Mucosa of rectum (tissue), 2 donors: ENCODE measurements at regions not wholly inside any gene's neighbourhood (a gene's known extent, or its start where the extent isn't known, plus 50 kb on each side); places are given as distances from the start of the nearest gene placed in this dataset.
"Not testable (repeated sequence)": the region's sequence is repeated elsewhere in the genome, so short reads cannot be mapped to it uniquely, and the experiment has no call there.

ENCODE experiments used
- H3K27ac ChIP-seq, 2 donors: one replicate each; pipeline ENCODE4 v1.7.0; 2013; ENCODE audit warnings: inconsistent platforms in 2 of 2, low read depth in 2 of 2, low read length in 2 of 2
- H3K27me3 ChIP-seq, 2 donors: one replicate each; pipeline ENCODE4 v1.7.0; 2013; ENCODE audit warnings: low read length in 2 of 2; ENCODE audit not compliant: control insufficient read depth in 2 of 2, insufficient read depth in 2 of 2
- H3K36me3 ChIP-seq, 2 donors: one replicate each; pipeline ENCODE4 v1.7.0; 2013; ENCODE audit warnings: low read length in 2 of 2; ENCODE audit not compliant: control insufficient read depth in 2 of 2, insufficient read depth in 2 of 2
- H3K4me1 ChIP-seq, 2 donors: one replicate each; pipeline ENCODE4 v1.7.0; 2013; ENCODE audit warnings: low read length in 2 of 2, mild to moderate bottlenecking in 1 of 2; ENCODE audit not compliant: control insufficient read depth in 2 of 2, insufficient read depth in 2 of 2
- H3K4me3 ChIP-seq, 2 donors: one replicate each; pipeline ENCODE4 v1.7.0; 2013; ENCODE audit warnings: low read length in 2 of 2
- H3K9ac ChIP-seq, 2 donors: one replicate each; pipeline ENCODE4 v1.7.0; 2013; ENCODE audit warnings: low read length in 2 of 2, low read depth in 1 of 2, mild to moderate bottlenecking in 1 of 2
- H3K9me3 ChIP-seq, 2 donors: one replicate each; pipeline ENCODE4 v1.7.0; 2013; ENCODE audit warnings: low read length in 2 of 2; ENCODE audit not compliant: control insufficient read depth in 2 of 2
- donor health status: healthy.
- donor health status: Normal muscosa, but diverticular disease.

DNA sequence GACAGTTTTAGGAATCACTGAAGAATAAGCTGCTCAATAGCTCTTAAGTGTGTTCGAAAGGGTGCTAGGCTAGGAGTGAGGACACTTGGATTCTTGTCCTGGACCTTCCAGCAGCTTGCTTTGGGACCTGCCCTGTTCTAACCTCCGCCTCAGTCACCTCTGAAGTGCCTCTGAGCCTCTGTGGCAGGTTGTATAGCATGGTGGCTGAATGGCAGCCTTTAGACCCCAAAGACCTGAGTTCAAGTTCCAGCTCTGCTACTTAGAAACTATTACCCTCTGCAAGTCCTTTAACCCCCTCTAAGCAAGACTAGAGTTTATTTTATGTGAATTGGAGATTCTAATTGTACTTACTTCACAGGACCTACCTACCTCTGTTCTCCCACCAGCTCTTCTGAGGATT is 81.5 kb downstream of the RRAGC start:
- H3K27ac ChIP-seq, result no peak overlapping the region
- H3K9me3 ChIP-seq, result no peaks in the 10 kb centered on the region
- peaks cover 10 to 13% of the 10 kb centered on the region in 2 donors for H3K27me3 ChIP-seq
- H3K4me3 ChIP-seq, result no peak overlapping the region
- no peaks in the 10 kb centered on the region for H3K4me1 ChIP-seq
- H3K9ac ChIP-seq, result no peak overlapping the region
- no peaks in the 10 kb centered on the region for H3K36me3 ChIP-seq

DNA sequence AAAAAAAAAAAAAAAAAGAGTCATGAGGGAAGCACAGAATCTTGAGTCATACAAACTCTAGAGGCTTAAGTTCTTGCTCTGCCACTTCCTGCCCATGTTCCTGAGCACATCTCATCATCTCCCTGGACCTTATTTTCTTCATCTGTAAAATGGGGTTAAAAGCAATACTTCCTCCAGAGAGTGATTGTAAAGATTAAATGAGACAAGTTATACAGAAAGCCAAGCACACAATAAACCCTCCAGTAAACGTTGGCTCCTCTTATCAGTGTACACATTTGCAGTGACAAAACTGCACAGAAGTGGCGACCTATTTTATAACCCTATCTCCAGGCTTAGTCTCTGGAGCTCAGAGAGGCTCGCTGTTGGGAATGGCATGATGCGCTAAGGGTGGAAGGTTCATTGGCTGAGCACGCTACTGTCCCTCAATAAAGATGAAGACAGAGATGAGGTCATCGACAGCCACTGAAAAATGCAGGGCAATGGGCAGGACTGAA is 82.1 kb downstream of the RRAGC start:
- Histone ChIP-seq H3K27me3 (peaks cover 10 to 11% of the 10 kb centered on the region in 2 donors), H3K4me3 (no peak overlapping the region), H3K27ac (no peak overlapping the region), H3K9ac (no peak overlapping the region), H3K9me3 (no peaks in the 10 kb centered on the region), H3K36me3 (no peaks in the 10 kb centered on the region), H3K4me1 (no peaks in the 10 kb centered on the region)

GRCh38 chr1:38776466-38777065 is 83.0 kb downstream of the RRAGC start:
- Histone ChIP-seq H3K36me3 (no peaks in the 10 kb centered on the region), H3K4me1 (no peaks in the 10 kb centered on the region), H3K9me3 (no peaks in the 10 kb centered on the region), H3K27me3 (peaks cover 3 to 8% of the 10 kb centered on the region in 2 donors), H3K4me3 (no peak overlapping the region), H3K27ac (no peak overlapping the region), H3K9ac (no peak overlapping the region)

DNA sequence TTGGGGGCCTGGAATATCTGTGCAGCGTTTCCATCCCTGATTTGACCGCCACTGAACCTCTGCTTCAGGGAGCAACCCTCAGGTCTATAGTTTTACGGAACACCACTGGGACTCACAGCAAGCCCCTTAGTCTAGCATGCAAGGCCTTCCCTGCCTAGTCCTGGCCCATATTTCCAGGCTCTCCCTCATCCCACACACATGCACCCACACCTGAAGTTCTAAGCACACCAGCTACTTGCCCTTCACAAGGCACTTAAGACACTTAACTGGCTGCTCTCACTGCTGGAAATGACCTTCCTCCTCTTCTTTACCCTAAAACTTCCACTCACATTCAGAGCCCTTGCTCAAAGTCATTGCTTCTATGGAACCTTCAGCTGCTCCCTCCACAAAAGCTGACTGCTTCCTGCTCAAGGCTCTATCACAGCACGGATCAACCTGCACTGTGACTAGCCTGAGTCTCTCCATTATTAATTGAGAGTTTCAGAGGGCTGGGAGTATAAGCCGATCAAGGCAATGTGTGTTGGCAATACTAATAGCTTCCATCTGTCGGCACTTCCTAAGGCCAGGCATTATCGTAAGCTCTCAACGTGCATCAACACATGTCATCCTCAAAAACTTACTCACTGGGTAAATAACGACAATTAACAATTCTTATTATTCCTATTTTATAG is 84.3 kb downstream of the RRAGC start:
- Histone ChIP-seq H3K27ac (no peak overlapping the region), H3K9ac (no peak overlapping the region), H3K36me3 (no peaks in the 10 kb centered on the region), H3K27me3 (peaks cover 3 to 8% of the 10 kb centered on the region in 2 donors), H3K4me1 (no peaks in the 10 kb centered on the region), H3K4me3 (no peak overlapping the region), H3K9me3 (no peaks in the 10 kb centered on the region)

- H3K4me3 ChIP-seq, result no peak overlapping the region
- H3K9ac ChIP-seq, result no peak overlapping the region
- H3K27me3 ChIP-seq, result peaks cover 3% of the 10 kb centered on the region in 2 donors
- no peaks in the 10 kb centered on the region for H3K36me3 ChIP-seq
- H3K27ac ChIP-seq, result no peak overlapping the region
- H3K4me1 ChIP-seq, result no peaks in the 10 kb centered on the region
- H3K9me3 ChIP-seq, result no peaks in the 10 kb centered on the region
These were observed 86.1 kb downstream of the RRAGC start for GRCh38 chr1:38773483-38773882.

GRCh38 chr1:38772953-38773352 is 86.6 kb downstream of the RRAGC start:
- no peak overlapping the region for H3K9ac ChIP-seq
- no peaks in the 10 kb centered on the region for H3K9me3 ChIP-seq
- H3K36me3 ChIP-seq, result no peaks in the 10 kb centered on the region
- H3K4me1 ChIP-seq, result no peaks in the 10 kb centered on the region
- H3K4me3 ChIP-seq, result no peak overlapping the region
- peaks cover 3% of the 10 kb centered on the region in 2 donors for H3K27me3 ChIP-seq
- H3K27ac ChIP-seq, result no peak overlapping the region

DNA sequence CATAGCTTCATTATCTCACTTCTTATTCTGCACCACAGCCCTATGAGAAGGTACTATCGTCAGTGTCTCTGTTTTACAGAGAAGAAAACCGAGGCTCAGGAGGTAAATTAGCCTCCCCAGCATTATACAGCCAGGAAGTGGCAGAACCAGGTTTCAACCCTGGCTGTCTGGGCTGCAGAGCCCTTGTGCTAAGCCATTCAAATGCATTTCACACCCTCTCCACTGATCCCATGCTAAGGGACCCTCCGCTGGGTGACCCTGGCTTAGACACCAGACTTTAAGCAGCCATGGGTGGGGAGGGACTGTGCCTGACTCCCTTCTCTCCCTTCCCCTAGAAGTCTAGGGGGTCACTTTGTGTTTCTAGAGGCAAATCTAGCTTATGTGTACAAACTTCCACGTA is 87.5 kb downstream of the RRAGC start:
- H3K9me3 ChIP-seq, result no peaks in the 10 kb centered on the region
- no peaks in the 10 kb centered on the region for H3K4me1 ChIP-seq
- no peak overlapping the region for H3K4me3 ChIP-seq
- H3K27ac ChIP-seq, result no peak overlapping the region
- no peaks in the 10 kb centered on the region for H3K36me3 ChIP-seq
- peaks cover 3% of the 10 kb centered on the region in 2 donors for H3K27me3 ChIP-seq
- no peak overlapping the region for H3K9ac ChIP-seq

DNA sequence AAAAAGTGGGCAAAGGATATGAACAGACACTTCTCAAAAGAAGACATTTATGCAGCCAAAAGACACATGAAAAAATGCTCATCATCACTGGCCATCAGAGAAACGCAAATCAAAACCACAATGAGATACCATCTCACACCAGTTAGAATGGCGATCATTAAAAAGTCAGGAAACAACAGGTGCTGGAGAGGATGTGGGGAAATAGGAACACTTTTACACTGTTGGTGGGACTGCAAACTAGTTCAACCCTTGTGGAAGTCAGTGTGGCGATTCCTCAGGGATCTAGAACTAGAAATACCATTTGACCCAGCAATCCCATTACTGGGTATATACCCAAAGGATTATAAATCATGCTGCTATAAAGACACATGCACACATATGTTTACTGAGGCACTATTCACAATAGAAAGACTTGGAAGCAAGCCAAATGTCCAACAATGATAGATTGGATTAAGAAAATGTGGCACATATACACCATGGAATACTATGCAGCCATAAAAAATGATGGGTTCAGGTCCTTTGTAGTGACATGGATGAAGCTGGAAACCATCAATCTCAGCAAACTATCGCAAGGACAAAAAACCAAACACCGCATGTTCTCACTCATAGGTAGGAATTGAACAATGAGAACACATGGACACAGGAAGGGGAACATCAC is 88.9 kb downstream of the RRAGC start:
- not testable (repeated sequence) for H3K27ac ChIP-seq, H3K9ac ChIP-seq, H3K4me1 ChIP-seq, H3K36me3 ChIP-seq, H3K4me3 ChIP-seq, H3K27me3 ChIP-seq, H3K9me3 ChIP-seq

DNA sequence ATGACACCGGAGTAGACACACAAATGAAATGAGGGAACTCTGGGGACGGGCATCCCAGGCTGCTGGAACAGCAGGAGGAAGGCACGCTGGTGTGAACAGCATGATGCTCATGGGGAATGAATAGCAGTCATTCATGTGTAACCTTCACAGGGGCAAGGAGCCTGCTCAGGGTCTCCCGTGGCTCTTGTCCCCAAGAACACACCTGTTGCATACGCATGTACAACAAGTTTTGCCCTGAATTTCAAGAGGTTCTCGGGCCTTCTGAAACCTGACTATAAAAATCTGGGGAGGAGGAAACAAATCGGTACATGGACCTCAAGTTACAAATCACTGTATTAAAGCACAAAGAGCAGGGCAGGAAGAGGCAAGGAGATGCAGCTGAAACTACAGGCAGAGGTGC is 93.4 kb downstream of the RRAGC start:
- H3K27me3 ChIP-seq, result peaks cover 0 to 2% of the 10 kb centered on the region in 2 donors
- no peak overlapping the region for H3K9ac ChIP-seq

GRCh38 chr1:38763121-38763520 is 96.5 kb downstream of the RRAGC start:
- H3K27ac ChIP-seq, result no peak overlapping the region
- H3K9me3 ChIP-seq, result no peaks in the 10 kb centered on the region
- H3K4me3 ChIP-seq, result no peak overlapping the region
- no peak overlapping the region for H3K9ac ChIP-seq
- peaks cover 0 to 2% of the 10 kb centered on the region in 2 donors for H3K27me3 ChIP-seq
- H3K36me3 ChIP-seq, result no peaks in the 10 kb centered on the region
- H3K4me1 ChIP-seq, result no peaks in the 10 kb centered on the region

More for the DNA sequence above, 93.4 kb downstream of the RRAGC start:
- Histone ChIP-seq H3K4me1 (no peaks in the 10 kb centered on the region), H3K36me3 (no peaks in the 10 kb centered on the region), H3K9me3 (no peaks in the 10 kb centered on the region), H3K4me3 (no peak overlapping the region), H3K27ac (no peak overlapping the region)
